ENCODE measurements at regions not wholly inside any gene's neighbourhood (a gene's known extent, or its start where the extent isn't known, plus 50 kb on each side); places are given as distances from the start of the nearest gene placed in this dataset.

- no peak overlapping the region for H3K4me3 ChIP-seq (ENCODE audit: low read depth, low read length)
- no peak for TF ChIP-seq CTCF (IDR thresholded peaks at IDR 0.05; ENCODE audit: low read depth, low read length)
Observed at GRCh38 chr21:17976139-17976538, 157.0 kb upstream of the C21orf91 start.

GRCh38 chr21:17967319-17967718 is 148.2 kb upstream of the C21orf91 start:
- no peak overlapping the region for H3K4me3 ChIP-seq (ENCODE audit: low read depth, low read length)
- no peak for TF ChIP-seq CTCF (IDR thresholded peaks at IDR 0.05; ENCODE audit: low read depth, low read length)

- H3K4me3 ChIP-seq (ENCODE audit: low read depth, low read length) = no peak overlapping the region
- TF ChIP-seq CTCF (IDR thresholded peaks at IDR 0.05; ENCODE audit: low read depth, low read length) = no peak
Observed at GRCh38 chr21:17964716-17965115, 145.6 kb upstream of the C21orf91 start.

DNA sequence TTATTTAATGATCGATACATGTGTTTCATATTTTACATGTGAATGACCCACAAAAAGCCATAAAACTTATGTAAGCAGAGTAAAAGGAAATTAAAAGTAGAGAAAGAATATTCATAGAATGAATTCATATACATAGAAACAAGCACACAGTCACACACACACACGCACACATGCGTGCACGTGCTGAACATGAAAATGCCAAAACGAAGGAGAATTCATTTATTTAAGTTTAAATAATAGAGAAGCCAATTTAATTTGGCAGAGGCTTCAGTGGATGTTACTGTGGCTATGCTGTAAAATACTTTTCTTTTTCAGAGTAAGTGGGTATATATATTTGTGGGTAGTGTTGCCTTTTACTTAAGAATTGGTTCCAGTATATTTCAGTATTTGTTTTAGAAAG is 145.0 kb upstream of the C21orf91 start:
- TF ChIP-seq CTCF (IDR thresholded peaks at IDR 0.05; ENCODE audit: low read depth, low read length) = no peak
- no peak overlapping the region for H3K4me3 ChIP-seq (ENCODE audit: low read depth, low read length)

- TF ChIP-seq CTCF (IDR thresholded peaks at IDR 0.05; ENCODE audit: low read depth, low read length) = no peak
- no peak overlapping the region for H3K4me3 ChIP-seq (ENCODE audit: low read depth, low read length)
Observed at GRCh38 chr21:17950591-17950990, 131.4 kb upstream of the C21orf91 start.

GRCh38 chr21:17949421-17949820 is 130.3 kb upstream of the C21orf91 start:
- no peak for TF ChIP-seq CTCF (IDR thresholded peaks at IDR 0.05; ENCODE audit: low read depth, low read length)
- no peak overlapping the region for H3K4me3 ChIP-seq (ENCODE audit: low read depth, low read length)

DNA sequence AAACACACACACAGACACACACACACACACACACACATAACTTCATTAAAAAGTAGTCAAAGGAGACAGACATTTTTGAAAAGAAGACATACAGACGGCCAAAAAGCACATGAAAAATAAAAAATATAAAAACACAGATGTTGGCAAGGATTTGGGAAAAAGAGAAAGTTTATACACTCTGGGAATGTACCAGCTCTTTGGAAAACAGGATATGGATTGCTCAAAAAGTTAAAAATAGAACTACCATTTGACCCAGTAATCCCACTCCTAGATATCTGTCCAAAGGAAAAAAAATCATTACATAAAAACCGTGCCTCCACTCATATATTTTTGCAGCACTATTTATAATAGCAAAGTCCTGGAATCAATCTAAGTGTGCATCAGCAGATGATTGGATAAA is 128.4 kb upstream of the C21orf91 start:
- TF ChIP-seq CTCF (IDR thresholded peaks at IDR 0.05; ENCODE audit: low read depth, low read length) = no peak
- H3K4me3 ChIP-seq (ENCODE audit: low read depth, low read length) = no peak overlapping the region
